ENCODE measurements at regions not wholly inside any gene's neighbourhood (a gene's known extent, or its start where the extent isn't known, plus 50 kb on each side); places are given as distances from the start of the nearest gene placed in this dataset.

DNA sequence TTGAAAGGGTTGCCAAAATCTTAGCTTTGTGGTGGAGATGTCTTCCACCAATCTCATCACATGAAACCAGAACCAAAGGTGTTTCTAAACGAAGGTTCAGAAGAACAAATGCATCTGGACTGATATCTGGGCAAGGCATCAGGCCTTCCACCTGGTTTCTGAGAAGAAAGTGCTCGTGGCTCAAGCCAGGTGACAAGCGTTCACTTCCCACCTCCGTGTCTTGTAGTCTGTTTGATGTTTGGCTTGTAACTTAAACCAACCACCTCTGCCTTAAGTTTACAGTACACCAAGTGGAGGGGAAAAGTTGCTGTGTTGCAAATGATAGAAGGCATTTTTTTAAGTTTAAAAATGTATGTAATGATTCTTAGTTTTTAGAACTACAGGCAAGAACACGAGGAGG lies 66.9 kb upstream of the MAP3K7 start:
- no peak for DNase-seq (ENCODE audit: low read depth, low spot score)

DNA sequence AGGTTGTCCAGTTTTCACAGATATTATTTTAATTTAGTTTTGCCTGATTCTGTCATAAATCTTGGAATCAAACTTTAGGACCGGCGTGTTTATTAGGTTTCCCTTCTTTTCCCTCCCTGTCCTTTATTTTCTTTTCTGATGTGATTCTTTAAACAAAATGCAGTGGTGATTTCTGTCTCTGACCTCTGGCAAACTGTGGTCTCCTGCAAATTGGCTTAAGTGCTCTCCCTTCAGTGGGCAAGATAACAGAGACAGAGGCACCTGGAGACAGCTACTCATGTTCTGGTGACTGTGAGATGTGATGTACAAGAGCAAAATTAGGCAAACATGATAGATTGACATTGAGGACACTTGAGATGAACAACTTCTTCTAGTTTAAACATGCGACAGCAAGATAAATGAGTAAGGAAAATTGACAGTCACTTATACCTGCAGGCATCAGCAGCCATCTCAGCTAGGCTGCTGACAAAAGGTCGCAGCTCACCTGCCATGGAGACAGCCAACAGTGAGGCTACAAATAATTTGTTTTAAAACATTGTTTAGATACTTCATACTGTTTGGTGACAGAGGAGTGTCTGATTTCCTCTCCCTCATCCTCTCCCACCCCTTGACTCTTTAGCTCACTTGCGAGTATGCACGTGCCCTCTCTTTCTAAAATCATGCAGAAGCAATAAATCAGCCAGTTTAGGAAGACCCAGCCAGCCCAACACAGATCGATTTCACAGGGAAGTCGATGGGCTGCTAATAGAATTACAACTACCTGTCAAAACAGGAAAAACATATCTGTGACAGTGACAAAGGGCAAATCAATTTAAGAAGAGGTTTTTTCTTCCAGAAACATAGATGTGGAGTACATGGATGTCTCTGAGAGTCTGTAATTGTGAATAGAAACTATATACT lies 63.4 kb upstream of the MAP3K7 start:
- DNase-seq (ENCODE audit: low read depth, low spot score), result no peak

DNA sequence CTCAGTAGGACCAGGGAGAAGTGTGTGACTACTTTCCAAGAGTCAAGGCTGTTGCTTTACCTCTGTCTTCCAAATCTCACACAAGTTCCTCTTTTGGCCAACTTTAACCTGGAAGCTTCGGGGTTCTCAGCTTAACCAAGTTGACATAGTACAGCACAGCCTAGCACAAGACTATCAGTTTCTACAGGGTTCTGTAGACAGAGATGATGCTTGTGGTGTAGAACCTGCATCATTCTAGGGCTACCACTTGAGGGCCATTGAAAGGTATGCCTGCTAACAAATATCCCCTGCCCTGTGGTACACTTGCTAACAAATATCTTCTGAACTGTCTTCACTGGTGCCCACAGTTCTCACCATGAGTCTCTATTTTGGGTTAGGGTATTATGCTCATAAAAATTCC lies 62.0 kb upstream of the MAP3K7 start:
- no peak for DNase-seq (ENCODE audit: low read depth, low spot score)

DNA sequence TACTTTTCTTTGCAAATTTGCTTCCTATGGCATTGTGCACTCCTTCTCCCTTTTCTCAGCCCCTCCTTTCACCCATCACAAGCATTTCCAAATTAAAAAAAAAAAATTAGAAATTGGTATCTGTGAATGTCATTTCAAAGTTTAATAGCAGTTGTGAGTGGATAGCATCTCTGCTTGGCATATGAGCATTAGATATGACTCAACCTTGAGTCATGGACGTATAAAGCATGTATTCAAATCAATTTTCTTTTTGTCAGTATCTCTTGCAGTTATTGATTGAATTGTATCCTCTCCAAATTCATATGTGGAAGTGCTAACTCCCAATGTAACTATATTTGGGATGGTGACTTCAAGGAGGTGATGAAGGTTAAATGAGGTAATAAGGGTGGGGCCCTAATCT lies 60.1 kb upstream of the MAP3K7 start:
- no peak for DNase-seq (ENCODE audit: low read depth, low spot score)

DNA sequence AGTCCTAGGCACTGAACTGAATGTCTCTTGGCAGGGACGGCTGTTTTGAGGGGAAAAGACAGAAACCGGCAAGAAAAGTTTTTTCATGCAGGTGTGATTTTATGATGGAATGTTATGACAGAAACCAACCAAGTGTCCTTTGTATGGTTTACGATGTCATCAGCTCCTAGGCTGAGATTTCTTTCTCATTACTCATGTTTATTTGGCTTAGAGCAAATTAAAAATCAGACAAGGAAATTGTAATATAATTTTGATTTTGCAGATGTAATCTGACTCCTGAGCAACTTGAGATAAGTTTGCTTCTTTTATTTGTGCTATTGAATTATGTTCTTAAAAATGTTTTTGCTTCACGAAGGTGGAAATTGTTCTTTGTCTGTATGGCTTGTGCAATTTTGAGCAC lies 58.8 kb upstream of the MAP3K7 start:
- no peak for DNase-seq (ENCODE audit: low read depth, low spot score)

DNA sequence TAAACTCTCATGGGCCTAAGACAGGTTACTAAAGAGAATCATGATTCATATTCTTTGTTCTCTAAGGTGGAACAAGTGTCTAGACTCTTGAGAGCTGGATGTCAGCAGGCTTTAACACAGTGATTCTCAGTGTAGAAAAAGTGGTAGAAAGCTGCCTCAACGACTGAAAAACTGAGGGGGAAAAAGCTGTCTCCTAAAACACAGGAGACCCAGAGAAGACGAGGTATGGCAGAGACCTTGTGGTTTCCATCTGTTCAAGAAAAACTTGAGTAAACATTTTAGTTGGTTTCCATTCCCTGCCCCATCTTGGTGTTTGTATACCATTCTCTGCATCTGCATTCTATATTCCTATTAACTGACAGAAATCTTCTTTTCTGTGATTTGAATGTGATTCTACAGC lies 57.6 kb upstream of the MAP3K7 start:
- no peak for DNase-seq (ENCODE audit: low read depth, low spot score)

DNA sequence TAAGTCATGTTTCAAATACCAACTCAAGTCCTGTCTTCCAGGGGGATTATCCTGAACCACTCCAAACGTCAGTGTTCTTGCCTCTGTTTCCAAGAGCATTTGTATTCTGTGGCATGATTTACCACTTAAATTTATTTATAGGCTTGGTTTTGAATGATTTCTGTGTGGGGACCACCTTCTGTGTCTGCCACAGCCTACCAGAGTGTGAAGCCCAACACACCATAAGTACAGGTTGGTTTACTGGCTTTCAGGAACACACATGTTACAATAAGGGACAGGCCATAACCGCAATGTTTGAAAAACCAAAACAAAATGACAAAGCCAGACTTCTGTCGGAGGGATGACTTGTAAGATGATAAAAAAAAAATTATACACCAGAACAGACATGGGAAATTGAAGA lies 56.5 kb upstream of the MAP3K7 start:
- no peak for DNase-seq (ENCODE audit: low read depth, low spot score)

DNA sequence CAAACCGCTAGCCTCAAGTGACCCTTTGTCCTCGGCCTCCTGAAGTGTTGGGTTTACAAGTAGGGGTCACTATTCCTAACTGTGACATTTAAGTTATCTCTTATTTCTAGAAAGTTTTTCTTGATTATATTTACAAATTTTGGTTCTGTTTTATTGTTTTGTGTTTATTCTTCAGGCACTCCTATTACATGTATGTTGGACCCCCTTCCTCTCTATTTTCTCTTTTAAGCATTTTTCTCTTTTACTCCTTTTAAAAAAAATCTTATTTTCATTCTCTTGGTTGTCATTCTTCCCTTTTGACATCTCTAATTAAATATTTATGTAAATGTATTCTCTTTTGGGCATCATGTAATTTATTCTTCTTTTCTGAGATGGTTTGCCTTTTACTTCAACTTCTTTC lies 50.4 kb upstream of the MAP3K7 start:
- no peak for DNase-seq (ENCODE audit: low read depth, low spot score)
